HG03103 (cell line): ENCODE measurements at regions not wholly inside any gene's neighbourhood (a gene's known extent, or its start where the extent isn't known, plus 50 kb on each side); places are given as distances from the start of the nearest gene placed in this dataset.
"Not testable (repeated sequence)": the region's sequence is repeated elsewhere in the genome, so short reads cannot be mapped to it uniquely, and the experiment has no call there.

Experiments used
- ATAC-seq: cut with Tn5 transposase; IDR thresholded peaks from one replicate; pipeline ENCODE4 v1.9.1; 2021; ENCODE audit warnings: low read depth; ENCODE audit not compliant: unreplicated experiment

DNA sequence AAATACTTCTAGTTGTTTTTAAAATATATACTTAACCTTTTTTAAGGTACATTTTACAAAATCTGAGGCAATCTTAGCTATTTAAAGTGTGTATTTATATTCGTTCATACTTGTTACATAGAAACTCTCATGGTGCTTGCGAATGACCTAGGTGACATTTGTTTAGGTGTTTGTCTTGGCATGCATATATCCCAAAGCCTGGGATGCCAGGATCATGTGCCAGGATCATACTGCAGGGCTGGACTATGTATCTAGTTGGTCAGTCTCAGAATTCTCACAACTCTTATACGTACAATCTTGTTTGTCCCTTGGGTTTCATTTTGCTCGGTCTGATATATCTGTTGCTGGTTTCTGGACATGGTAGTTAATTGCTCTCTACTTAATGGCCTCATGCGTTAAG lies 109.9 kb upstream of the WIPF3 start:
- not testable (repeated sequence) for ATAC-seq

DNA sequence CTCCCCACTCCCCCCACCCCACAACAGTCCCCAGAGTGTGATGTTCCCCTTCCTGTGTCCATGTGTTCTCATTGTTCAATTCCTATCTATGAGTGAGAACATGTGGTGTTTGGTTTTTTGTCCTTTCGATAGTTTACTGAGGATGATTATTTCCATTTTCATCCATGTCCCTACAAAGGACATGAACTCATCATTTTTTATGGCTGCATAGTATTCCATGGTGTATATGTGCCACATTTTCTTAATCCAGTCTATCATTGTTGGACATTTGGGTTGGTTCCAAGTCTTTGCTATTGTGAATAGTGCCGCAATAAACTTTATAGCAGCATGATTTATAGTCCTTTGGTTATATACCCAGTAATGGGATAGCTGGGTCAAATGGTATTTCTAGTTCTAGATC lies 106.6 kb upstream of the WIPF3 start:
- ATAC-seq, result not testable (repeated sequence)

DNA sequence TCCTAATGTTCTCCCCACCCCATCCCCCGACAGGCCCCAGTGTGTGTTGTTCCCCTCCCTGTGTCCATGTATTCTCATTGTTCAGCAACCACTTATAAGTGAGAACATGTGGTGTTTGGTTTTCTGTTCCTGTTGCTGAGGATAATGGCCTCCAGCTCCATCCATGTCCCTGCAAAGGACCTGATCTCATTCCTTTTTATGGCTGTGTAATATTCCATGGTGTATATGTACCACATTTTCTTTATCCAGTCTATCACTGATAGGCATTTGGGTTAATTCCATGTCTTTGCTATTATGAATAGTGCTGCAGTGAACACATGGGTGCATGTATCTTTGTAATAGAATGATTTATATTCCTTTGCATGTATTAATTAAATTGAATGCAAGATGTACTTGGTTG lies 104.8 kb upstream of the WIPF3 start:
- not testable (repeated sequence) for ATAC-seq

DNA sequence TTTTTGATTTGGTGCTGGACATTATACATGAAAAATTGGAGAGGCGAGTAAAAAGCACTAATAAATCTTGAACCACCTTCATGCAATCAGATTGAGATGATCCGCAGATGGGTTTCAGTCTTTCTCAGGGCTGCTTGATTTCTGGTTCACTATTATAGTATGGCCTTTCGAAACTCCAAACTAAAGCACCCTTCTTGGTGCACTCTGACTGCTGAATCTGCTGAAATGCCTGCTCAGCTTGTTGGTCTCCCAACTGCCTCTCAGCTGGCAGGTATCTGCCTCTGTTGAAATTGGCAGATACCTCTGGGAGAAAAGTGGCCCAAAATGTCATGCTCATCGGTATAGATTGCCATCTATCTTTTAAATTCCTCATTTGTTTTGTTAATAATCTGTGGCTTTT lies 102.5 kb upstream of the WIPF3 start:
- not testable (repeated sequence) for ATAC-seq

DNA sequence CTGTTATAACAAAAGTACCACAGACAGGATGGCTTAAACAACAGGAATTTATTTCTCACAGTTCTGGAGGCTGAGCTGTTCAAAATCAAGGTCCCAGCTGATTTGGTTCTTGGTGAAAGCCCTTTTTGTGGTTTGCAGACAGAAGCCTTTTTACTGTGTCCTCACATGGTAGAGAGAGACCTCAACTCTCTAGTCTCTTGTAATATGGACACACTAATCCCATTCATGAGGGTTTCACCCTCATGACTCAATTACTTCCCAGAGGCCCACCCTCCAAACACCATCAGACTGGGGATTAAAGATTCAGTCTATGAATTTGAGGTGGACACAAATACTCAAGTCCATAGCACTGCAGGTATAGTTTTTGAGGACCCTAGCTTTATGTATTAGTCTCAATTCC lies 97.3 kb upstream of the WIPF3 start:
- ATAC-seq, result not testable (repeated sequence)

DNA sequence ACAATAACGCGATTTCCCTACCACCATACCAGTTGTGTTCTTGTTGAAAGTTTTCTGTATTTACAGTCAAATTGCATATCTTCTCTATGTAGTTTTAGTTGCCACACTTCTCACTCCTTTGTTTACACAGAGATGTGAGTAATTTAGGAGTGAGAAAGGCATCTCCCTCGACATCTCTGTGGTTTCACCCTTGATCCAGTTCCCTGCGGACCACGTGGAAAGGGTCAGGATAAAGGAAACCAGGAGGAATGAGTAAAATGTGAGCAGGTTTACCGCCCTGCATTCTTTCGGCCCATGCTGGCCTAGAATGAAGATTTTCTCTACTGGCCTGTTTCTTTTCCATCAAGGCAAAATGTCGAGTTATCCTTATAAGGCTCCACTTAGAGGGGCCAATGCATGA lies 83.2 kb upstream of the WIPF3 start:
- not testable (repeated sequence) for ATAC-seq

DNA sequence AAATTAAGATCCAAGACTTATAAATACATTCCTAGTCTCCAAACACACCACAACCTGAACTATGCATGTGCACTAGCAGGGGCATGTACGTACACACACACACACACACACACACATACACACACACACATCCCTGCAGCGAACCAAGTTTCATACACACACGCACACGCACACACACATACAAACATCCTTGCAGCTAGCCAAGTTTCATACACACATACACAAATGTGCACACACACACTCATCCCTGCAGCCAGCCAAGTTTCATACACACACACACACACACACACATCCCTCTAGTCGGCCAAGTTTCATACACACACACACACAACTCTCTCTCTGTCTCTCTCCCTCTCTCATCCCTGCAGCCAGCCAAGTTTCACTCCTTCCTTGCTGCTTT lies 82.7 kb upstream of the WIPF3 start:
- ATAC-seq, result no peak

DNA sequence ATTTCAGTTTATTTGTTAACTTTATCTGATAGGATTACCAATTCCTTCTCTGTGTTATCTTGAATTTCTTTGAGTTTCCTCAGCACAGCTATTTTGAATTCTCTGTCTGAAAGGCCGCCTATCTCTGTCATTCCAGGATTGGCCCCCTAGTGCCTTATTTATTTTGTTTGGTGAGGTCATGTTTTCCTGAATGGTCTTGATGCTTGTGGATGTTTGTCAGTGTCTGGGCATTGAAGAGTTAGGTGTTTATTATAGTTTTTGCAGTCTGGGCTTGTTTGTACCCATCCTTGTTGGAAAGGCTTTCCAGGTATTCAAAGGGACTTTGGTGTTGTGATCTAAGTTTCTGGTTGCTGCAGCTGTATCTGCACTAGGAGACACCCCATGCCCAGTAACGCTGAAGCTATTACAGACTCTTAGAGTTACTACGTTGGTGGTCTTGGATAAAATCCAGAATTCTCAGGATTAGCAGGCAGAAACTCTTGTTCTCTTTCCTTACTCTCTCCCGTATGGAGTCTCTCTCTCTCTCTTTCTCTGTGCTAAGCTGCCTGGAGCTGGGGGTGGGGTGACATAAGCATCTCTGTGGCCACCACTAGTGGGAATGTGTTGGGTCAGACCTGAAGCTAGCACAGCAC lies 76.7 kb upstream of the WIPF3 start:
- not testable (repeated sequence) for ATAC-seq

DNA sequence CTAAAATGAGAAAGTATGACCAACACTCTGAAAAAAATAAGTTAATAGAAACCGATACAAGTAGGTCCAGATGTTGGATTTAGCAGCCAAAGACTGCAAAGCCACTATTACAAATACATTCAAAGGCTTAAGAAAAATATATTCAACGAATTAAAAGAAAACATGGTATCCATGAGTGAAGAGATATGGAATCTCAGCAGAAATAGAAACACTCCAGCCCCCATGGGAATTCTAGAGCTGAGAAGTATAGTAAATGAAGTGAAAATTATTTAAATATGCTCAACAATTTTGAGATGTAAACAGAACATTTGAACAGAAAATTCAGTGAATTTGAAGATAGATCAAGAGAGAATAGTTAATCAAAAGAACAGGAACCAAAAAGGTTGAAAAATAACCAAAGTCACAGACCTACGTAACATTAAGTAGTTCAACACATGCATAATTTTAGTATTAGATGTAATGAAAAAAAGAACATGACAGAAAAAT lies 72.0 kb upstream of the WIPF3 start:
- ATAC-seq, result no peak

DNA sequence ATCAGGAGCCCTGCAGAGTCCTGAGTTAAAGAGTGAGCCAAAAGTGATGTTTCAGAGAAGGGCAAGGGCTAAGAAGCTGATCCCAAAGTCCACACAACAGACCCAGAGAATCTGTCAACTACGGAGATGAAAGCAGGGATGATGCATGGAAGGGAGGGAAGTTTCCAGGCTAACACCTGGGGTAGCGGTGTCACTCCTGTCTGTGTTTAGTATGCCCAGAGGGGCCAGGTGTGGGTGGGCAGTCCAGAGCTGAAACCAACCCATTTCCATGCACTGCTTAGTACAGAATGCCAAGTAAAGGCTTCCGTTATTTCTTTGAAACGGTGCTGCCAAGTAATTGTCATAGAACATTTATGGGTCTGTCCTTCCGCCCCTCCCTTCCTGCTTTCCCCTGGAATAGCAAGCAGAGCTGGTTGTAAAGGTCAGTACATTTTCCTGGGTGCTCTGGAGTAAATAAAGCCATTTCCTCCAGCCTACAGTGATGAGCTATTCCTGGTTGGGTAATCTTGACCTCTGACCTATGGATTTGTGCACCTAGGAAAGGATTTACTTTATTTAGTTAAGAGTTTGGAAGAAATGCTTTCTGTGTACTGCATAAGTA lies 58.6 kb upstream of the WIPF3 start:
- ATAC-seq, result not testable (repeated sequence)

DNA sequence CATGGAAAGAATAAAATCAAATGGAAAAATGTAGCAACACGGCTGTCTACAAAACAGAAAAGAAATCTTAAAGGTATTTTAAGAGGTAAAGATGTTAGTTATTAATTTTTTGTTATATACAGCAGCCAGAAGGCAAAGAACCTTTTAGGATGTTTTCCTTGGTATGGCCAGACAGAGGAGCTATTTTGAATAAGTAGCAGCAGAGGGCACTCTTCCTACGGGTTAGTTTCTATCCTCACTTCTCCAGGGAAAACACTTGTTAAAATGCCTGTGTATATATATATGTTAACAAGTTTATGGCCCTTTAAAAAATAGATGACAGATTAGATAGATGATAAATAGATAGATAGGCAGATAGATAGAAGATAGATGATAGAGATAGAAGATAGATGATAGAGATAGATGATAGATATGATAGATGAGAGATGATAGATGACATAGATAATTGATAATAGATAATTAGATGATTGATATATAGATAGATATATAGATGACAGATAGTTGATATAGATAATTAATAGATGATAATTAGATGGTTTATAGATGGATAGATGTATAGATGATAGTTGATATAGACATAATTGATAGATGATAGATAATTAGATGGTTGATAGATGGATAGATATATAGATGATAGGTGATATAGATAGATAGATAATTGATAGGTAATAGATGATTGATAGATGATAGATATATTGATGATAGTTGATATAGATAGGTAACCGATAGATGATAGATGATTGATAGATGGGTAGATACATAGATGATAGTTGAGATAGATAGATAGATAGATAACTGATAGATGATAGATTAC lies 57.8 kb upstream of the WIPF3 start:
- ATAC-seq, result no peak

DNA sequence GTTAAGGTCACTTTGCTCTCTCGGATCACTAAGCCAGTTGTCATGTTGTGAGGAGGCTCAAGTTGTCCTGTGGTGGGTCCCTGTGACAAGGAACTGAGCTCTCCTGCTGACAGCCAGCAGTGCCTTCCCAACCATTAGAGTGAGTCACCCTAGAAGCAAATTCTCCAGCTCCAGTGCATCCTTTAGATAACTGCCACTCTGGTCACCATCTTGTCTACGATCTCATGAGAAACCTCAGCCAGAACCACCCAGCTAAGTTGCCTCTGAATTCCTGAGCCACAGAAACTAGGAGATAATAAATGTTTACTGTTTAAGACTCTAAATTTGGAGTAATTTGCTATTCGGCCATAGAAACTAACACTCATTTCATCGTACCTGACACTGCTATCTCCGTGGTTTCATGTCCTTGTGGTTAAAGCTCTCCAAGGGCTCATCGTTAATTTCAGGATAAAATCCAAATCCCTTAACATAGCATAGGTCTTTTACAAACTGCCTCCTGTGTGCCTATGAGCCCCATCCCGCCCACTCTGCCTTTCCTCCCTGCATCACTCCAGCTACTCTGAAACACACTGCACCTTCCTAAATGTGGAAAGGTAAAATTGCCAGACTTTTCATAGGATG lies 56.5 kb upstream of the WIPF3 start:
- no peak for ATAC-seq

DNA sequence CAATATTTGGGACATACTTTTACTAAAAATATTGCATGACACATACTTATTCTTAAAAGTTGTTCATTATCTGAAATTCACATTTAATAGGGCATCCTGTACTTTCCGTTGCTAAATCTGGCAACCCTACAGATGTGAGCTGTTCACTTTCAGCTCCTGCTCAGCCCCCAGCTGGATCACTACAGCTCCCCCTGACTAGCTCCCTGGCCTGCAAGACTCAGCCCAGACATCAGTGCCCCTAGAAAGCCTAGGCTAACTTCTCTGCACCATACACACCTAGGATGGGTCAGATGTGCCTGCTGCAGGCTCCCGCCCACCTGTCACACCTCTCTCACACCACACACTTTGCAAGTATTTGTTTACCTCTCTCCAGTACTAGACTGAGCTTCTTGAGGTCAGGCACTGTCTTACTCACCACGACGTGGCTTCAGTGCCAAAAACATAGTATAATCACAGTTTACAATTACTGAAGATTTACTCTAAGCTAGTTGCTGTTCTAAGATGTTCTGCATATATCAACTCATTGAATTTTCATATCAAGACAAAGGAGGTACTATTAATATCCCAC lies 55.9 kb upstream of the WIPF3 start:
- not testable (repeated sequence) for ATAC-seq

DNA sequence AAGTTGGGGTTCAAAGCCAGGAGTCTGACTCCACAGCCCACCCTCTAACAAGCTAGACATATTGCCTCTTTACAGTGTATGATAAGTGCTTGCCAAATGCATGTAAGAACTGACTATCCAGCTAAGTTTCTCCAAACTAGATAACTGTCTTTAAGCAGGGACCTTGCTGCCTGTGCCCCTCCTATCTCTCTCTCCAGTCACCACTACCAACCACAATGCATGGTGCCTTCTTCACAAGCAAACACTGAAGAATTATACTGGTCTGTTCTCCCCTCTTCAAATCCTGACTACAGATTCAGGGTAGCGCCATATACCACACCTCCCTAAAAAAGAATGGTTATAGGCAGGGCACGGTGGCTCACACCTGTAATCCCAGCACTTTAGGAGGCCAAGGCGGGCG lies 55.3 kb upstream of the WIPF3 start:
- not testable (repeated sequence) for ATAC-seq

DNA sequence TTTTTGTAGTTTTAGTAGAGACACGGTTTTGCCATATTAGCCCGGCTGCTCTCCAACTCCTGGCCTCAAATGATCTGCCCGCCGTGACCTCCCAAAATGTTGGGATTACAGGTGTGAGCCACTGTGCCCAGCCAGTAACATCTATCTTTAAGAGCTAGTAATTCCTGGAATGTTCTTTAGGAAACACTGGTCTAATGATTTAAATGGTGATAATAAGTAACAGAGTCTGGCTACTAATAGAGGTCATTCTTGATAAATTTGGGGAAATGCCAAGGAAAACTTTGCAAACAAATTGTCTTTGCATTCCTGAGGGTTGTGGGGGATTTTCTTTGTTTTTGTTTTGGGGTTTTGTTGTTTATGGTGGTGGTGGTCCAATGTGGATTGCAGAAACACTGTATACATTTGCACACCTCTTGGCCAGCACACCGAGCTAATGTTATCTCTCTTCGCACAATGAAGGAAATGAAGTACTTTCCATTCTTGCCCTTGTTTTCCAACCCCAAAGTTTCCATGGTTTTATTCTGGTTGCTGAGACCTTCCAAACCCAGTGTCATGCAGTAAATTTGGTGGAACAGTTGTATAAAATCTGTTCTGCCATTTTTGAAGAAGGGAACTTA lies 51.3 kb upstream of the WIPF3 start:
- ATAC-seq, result no peak
